Activated CD4-positive, alpha-beta T cell treated with anti-CD3 and anti-CD28 coated beads for 36 hours (primary cell): ENCODE measurements at regions not wholly inside any gene's neighbourhood (a gene's known extent, or its start where the extent isn't known, plus 50 kb on each side); places are given as distances from the start of the nearest gene placed in this dataset.

Experiments used
- ATAC-seq: fragments of 200-7000 bp; cut with Tn5 transposase; one replicate; pipeline ENCODE4 v1.10.0; 2021; ENCODE audit warnings: mild to moderate bottlenecking, moderate library complexity
- CTCF ChIA-PET: fragments of 350-600 bp; sonication (Branson Sonifier 250); formaldehyde crosslinking; loops from one replicate; lab custom pipeline; 2021; ENCODE audit warnings: antibody characterized with exemption; lab: Charles Lee
- POLR2A ChIA-PET: fragments of 350-600 bp; sonication (Branson Sonifier 250); formaldehyde crosslinking; loops from one replicate; lab custom pipeline; 2021; ENCODE audit warnings: antibody characterized with exemption, inconsistent platforms; lab: Charles Lee
- DNase-seq: peaks from one replicate; pipeline ENCODE4 v3.0.0-alpha.2; 2020
- H3K27ac Mint-ChIP-seq: one replicate; pipeline ENCODE4 v1.8.0; 2021; ENCODE audit warnings: mixed read lengths
- H3K27me3 Mint-ChIP-seq: one replicate; pipeline ENCODE4 v1.8.0; 2021; ENCODE audit warnings: mixed read lengths
- H3K36me3 Mint-ChIP-seq: one replicate; pipeline ENCODE4 v1.8.0; 2021; ENCODE audit warnings: low read depth, mixed read lengths
- H3K4me1 Mint-ChIP-seq: one replicate; pipeline ENCODE4 v1.8.0; 2021; ENCODE audit warnings: mixed read lengths
- H3K4me3 Mint-ChIP-seq: one replicate; pipeline ENCODE4 v1.8.0; 2021; ENCODE audit warnings: mild to moderate bottlenecking, moderate library complexity, mixed read lengths
- H3K9me3 Mint-ChIP-seq: one replicate; pipeline ENCODE4 v1.8.0; 2021; ENCODE audit warnings: low read depth, mixed read lengths
- intact Hi-C, 2 experiments: fragments of 100-400 bp; cut with DNase I in 1 of 2; cut with micrococcal nuclease in 1 of 2; formaldehyde crosslinking; loops; one replicate each; pipeline versions ENCODE4 v1.14.2 to v1.15.1; 2022 to 2024; cut with DNase I, micrococcal nuclease

DNA sequence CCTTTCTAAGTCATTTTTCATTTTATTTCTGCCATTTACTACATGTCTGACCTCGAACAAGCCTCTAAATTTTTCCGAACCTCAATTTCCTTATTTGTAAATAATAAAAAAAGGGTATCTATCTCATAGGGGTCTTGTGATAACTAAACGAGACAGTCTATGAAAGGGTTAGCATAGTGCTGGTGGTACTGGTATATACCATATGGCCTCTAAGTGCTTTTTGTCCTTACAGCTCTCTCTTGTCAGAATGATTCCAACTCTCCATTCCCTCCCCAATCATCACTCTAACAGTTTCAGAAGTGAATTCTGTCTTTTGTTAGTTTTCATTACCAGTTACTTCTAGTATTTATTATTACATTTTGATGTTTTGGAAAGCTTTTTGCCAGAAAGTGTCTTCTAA lies 85.5 kb upstream of the ACTBL2 start:
- Mint-ChIP-seq H3K27me3 (peaks cover 10% of the 10 kb centered on the region), H3K4me1 (no peaks in the 10 kb centered on the region), H3K4me3 (no peak overlapping the region), H3K9me3 (no peaks in the 10 kb centered on the region), H3K36me3 (no peaks in the 10 kb centered on the region), H3K27ac (no peak overlapping the region)
- no peak for ATAC-seq
- ChIA-PET CTCF (no interaction called here), POLR2A (no interaction called here)
- DNase-seq = no peak
- intact Hi-C loops = no loop called here

DNA sequence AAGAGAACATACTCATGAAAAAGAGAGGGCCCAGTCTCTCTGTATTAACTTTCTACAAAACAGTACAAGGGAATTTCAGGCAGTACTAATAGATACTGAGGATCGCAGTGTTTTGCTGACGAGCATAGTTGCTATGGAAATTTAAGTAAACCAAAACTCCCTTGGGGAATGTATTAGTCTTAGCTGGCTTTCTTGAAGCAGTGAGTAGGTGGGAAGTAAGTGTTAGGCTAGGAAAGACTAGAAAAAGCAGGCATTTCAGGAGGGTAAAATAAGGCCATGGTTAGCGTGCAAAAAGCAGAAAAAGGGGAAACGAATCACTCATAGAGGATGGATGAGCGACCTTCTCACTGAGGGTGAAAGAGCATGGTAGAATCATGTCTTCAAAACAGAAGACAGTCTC lies 84.3 kb upstream of the ACTBL2 start:
- Mint-ChIP-seq H3K36me3 (no peaks in the 10 kb centered on the region), H3K4me1 (no peaks in the 10 kb centered on the region), H3K9me3 (no peaks in the 10 kb centered on the region), H3K4me3 (no peak overlapping the region), H3K27me3 (peaks cover 9% of the 10 kb centered on the region), H3K27ac (no peak overlapping the region)
- intact Hi-C loops = no loop called here
- no peak for ATAC-seq
- CTCF ChIA-PET = no interaction called here
- POLR2A ChIA-PET = no interaction called here
- DNase-seq = no peak

DNA sequence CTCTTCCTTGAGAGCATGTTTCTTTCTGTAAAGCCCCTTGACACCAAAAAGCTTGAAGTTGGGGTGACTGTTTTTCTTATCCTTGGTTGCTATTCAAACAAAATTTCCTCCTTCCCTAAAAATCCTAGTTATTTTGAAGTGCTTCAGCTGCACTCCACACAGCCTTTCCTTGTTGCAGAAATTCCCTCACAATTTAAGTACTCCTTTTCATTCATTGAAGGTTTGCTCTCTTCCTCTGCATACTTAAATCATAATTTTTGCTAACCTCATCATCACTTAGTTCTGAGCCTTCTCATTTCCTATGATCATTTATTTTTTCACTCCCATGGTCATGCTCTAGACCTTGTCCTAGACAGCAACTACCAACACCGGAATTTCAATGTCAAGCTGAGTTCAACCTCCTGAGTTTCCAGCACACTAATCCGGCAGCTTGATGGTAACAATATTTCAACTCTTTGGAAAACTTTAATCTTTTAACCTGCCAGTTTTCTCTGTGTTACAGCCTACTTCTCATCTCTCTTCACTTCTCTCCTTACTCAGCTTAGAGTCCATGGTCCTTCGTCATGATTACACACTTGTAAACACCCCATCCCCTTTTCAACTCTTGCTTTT lies 78.7 kb upstream of the ACTBL2 start:
- ATAC-seq = no peak
- H3K4me3 Mint-ChIP-seq = no peak overlapping the region

DNA sequence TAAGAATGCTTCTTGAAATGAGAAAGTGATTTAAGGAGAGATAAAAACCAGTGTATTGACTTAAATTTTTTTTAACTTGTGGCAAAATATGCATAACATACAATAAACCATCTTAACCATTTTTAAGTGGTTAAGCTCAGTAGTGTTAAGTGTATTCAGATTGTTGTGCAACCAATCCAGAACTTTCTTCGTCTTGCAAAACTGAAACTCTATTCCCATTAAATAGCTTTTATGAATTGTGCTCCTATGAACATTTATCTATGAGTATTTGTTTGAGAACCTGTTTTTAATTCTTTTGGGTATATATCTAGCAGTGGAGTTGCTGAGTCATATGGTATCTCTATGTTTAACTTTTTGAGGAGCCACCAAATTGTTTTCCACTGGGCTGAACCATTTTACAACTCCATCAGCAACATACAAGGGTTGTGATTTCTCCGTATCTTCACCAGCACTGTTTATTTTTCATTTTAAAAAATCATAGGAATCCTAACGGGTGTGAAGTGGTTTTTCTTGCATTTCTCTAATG lies 76.6 kb upstream of the ACTBL2 start:
- peaks cover 10% of the 10 kb centered on the region for H3K27me3 Mint-ChIP-seq
- no peak for ATAC-seq
- no peak overlapping the region for H3K27ac Mint-ChIP-seq
- no peaks in the 10 kb centered on the region for H3K9me3 Mint-ChIP-seq
- ChIA-PET POLR2A (no interaction called here), CTCF (interaction anchor here (0.6 kb wide), 1 partner anchor 117 kb away, joined by 3 read pairs; no protein-coding TSS in a partner anchor)
- DNase-seq = no peak
- H3K4me1 Mint-ChIP-seq = no peaks in the 10 kb centered on the region
- no peaks in the 10 kb centered on the region for H3K36me3 Mint-ChIP-seq
- intact Hi-C loops = no loop called here
- H3K4me3 Mint-ChIP-seq = no peak overlapping the region

More for the DNA sequence above, 78.7 kb upstream of the ACTBL2 start:
- intact Hi-C loops = no loop called here
- no peaks in the 10 kb centered on the region for H3K9me3 Mint-ChIP-seq
- no peaks in the 10 kb centered on the region for H3K4me1 Mint-ChIP-seq
- ChIA-PET POLR2A (no interaction called here), CTCF (interaction anchor here (0.5 to 1.4 kb wide), 2 partner anchors 16 to 891 kb away, joined by 4 read pairs; no protein-coding TSS in a partner anchor)
- H3K36me3 Mint-ChIP-seq = no peaks in the 10 kb centered on the region
- DNase-seq = no peak
- H3K27ac Mint-ChIP-seq = no peak overlapping the region
- peaks cover 10% of the 10 kb centered on the region for H3K27me3 Mint-ChIP-seq

DNA sequence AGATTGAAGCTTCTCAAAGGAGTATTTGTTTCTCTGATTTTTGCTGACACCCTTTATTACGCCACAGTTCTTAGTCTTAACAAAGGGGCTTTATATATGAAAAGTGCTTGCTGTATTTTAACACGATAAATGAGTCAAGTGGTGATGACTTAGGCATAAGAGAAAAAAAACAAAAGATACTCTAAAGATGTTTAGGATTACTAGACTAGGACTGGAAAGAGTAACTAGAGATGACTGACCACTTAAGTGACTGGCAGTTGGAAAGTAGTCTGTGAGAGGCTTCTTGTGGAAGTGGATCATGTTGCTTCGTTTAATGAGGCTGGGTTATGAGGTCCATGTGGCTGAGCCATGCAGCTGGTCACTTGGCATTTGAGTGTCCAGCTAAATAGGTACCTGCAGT lies 69.4 kb upstream of the ACTBL2 start:
- Mint-ChIP-seq H3K4me3 (no peak overlapping the region), H3K9me3 (no peaks in the 10 kb centered on the region), H3K27me3 (peaks cover 2% of the 10 kb centered on the region), H3K4me1 (no peaks in the 10 kb centered on the region), H3K27ac (no peak overlapping the region), H3K36me3 (no peaks in the 10 kb centered on the region)
- no peak for DNase-seq
- ChIA-PET CTCF (no interaction called here), POLR2A (no interaction called here)
- intact Hi-C loops = no loop called here
- no peak for ATAC-seq

DNA sequence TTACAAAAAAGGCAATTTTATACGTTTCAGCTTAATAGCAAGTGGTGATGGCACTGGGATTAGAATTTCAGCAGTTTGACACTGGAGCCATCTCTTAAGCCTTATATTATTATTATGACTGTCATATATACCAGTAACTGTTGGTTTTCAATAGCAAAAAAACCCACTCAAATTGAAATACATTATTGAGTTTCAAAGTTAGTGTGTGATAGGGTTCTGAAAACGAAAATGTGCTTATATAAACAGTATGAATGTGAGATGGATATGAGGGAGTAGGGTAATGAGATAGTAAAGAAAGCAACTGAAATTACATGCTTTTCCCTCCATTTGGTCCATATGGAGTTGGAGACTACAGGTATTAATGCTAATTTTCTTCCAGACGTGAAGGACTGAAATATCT lies 68.6 kb upstream of the ACTBL2 start:
- Mint-ChIP-seq H3K27me3 (peaks cover 2% of the 10 kb centered on the region), H3K27ac (no peak overlapping the region), H3K4me1 (no peaks in the 10 kb centered on the region), H3K4me3 (no peak overlapping the region), H3K9me3 (no peaks in the 10 kb centered on the region), H3K36me3 (no peaks in the 10 kb centered on the region)
- no peak for DNase-seq
- intact Hi-C loops = no loop called here
- ChIA-PET CTCF (interaction anchor here (0.9 to 1.2 kb wide), 2 partner anchors 26 to 1024 kb away, joined by 3 read pairs; no protein-coding TSS in a partner anchor), POLR2A (no interaction called here)
- no peak for ATAC-seq

DNA sequence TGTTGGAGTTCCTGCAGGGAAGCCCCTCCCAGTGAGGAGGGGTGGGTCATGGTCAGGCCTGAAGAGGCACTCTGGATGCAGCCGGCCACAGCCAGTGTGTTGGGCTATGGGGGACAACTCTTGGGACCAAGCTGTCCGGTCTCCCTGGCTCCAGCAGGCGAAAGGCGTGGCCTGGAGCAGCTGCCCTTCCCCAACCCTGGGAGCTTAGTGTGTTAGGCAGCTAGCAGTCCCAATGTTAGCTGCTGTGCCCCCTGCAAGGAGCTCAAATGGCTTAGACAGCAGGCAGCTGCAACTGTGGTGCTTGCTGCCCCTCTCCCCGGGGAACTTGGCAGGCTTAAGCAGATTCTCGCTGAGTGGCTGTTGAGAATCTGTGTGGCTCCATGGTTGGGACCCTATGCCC lies 67.5 kb upstream of the ACTBL2 start:
- Mint-ChIP-seq H3K4me3 (no peak overlapping the region), H3K27me3 (peaks cover 2% of the 10 kb centered on the region), H3K36me3 (no peaks in the 10 kb centered on the region), H3K4me1 (no peaks in the 10 kb centered on the region), H3K9me3 (no peaks in the 10 kb centered on the region), H3K27ac (no peak overlapping the region)
- intact Hi-C loops = no loop called here
- CTCF ChIA-PET = no interaction called here
- ATAC-seq = no peak
- POLR2A ChIA-PET = no interaction called here
- no peak for DNase-seq

DNA sequence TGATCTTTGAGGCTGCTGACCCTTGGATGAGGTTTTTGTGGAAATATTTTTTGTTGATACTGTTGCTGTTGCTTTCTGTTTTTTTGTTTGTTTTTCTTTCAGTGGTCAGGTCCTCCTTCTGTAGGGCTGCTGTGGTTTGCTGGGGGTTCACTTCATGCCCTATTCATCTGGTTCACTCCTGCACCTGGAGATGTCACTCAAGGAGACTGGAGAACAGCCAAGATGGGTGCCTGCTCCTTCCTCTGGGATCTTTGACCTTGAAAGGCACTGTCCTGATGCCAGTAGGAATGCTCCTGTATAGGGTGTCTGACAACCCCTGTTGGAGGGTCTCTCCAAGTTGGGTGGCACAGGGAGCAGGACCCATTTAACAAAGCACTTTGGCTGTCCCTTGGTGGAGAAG lies 67.0 kb upstream of the ACTBL2 start:
- CTCF ChIA-PET = no interaction called here

DNA sequence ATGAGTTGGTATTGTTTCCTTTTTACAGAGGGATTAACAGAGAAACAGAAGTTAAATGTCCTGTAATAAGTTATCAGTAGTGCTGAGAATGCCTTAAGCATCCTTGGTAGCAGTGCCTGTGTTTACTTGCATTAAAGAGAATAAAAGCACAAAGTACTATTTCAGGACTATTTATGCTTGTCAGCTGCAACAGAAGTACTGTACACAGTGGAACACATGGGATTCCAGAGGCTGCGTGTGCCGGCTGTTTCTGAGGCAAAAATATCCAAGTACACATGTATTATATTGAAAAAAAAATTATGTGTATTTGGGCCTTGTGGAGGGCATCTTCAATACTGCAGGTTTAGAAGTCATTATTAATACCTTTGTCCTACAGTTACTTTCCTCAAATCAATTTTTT lies 58.2 kb upstream of the ACTBL2 start:
- ATAC-seq (no peak), DNase-seq (no peak)
- H3K36me3 Mint-ChIP-seq = no peaks in the 10 kb centered on the region
- no peaks in the 10 kb centered on the region for H3K27me3 Mint-ChIP-seq
- no peak overlapping the region for H3K4me3 Mint-ChIP-seq
- intact Hi-C loops = loop anchor here in 1 of 2 experiments (10.0 kb wide), 1 partner anchor 1956 kb away; no protein-coding TSS in a partner anchor
- POLR2A ChIA-PET = no interaction called here
- peaks cover 8% of the 10 kb centered on the region for H3K4me1 Mint-ChIP-seq
- CTCF ChIA-PET = interaction anchor here (1.1 kb wide), 1 partner anchor 243 kb away, joined by 4 read pairs; no protein-coding TSS in a partner anchor
- no peak overlapping the region for H3K27ac Mint-ChIP-seq
- H3K9me3 Mint-ChIP-seq = no peaks in the 10 kb centered on the region

More for the DNA sequence above, 67.0 kb upstream of the ACTBL2 start:
- no peak overlapping the region for H3K27ac Mint-ChIP-seq
- DNase-seq (no peak), ATAC-seq (no peak)
- no peaks in the 10 kb centered on the region for H3K4me1 Mint-ChIP-seq
- H3K4me3 Mint-ChIP-seq = no peak overlapping the region
- POLR2A ChIA-PET = no interaction called here
- peaks cover 2% of the 10 kb centered on the region for H3K27me3 Mint-ChIP-seq
- intact Hi-C loops = loop anchor here in 1 of 2 experiments (10.0 kb wide), 1 partner anchor 1965 kb away; no protein-coding TSS in a partner anchor
- H3K36me3 Mint-ChIP-seq = no peaks in the 10 kb centered on the region
- no peaks in the 10 kb centered on the region for H3K9me3 Mint-ChIP-seq

DNA sequence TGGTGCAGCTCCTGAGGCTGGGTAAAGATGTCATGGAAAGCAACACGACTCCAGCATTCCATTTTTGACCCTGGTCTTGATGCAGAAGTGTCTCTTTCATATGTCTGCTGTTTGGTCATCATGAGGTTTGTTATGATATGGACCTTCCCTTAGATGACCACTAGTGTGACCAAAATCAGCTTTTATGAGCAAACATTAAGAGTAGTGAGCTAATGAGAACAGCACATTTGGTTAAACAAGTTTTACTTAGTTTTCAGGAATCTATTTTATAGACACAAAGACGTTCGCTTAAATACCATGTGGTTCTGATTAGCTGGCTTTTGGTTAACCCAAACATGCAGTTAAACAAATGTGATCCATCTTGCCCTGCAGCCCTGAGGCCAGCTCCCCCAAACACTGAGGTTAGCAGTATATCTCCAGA lies 56.7 kb upstream of the ACTBL2 start:
- Mint-ChIP-seq H3K4me1 (peaks cover 8% of the 10 kb centered on the region), H3K4me3 (no peak overlapping the region), H3K27ac (no peak overlapping the region), H3K36me3 (no peaks in the 10 kb centered on the region), H3K9me3 (no peaks in the 10 kb centered on the region), H3K27me3 (no peaks in the 10 kb centered on the region)
- no peak for DNase-seq
- ATAC-seq = no peak
- ChIA-PET CTCF (no interaction called here), POLR2A (no interaction called here)
- intact Hi-C loops = no loop called here

DNA sequence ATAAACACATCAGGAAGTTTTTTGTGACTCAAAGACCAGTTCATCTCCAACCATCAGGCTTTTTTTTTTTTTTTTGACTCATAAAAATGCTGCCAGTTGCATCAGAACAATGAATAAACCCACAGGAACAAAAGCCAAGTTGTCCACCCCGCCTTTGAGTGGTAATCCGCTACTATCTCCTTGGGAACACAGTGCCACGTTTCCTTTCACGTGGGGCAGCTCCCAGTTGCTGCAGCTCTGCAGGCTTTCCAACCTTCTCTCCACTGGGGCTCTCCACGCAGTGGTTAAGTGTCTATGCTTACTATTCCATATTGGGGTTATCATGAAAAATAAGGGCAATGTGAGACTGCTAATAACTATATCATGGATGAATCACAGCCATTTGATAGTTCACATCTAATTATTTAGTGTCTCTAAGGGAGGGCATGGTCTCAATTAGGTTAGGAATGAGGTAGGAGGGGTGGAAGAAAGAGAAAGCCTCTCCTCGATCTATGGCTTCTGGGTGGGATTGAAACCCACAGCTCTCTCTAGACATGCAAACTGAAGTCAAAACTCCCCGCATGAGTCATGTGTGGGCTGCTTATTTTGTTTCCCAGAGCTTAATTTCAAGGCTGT lies 55.8 kb upstream of the ACTBL2 start:
- intact Hi-C loops = no loop called here
- ATAC-seq (no peak), DNase-seq (peak; percentile 9)
- H3K4me1 Mint-ChIP-seq = peaks cover 8% of the 10 kb centered on the region
- no peak overlapping the region for H3K27ac Mint-ChIP-seq
- POLR2A ChIA-PET = no interaction called here
- no peaks in the 10 kb centered on the region for H3K27me3 Mint-ChIP-seq
- H3K36me3 Mint-ChIP-seq = no peaks in the 10 kb centered on the region
- H3K4me3 Mint-ChIP-seq = no peak overlapping the region
- no peaks in the 10 kb centered on the region for H3K9me3 Mint-ChIP-seq
- CTCF ChIA-PET = no interaction called here

DNA sequence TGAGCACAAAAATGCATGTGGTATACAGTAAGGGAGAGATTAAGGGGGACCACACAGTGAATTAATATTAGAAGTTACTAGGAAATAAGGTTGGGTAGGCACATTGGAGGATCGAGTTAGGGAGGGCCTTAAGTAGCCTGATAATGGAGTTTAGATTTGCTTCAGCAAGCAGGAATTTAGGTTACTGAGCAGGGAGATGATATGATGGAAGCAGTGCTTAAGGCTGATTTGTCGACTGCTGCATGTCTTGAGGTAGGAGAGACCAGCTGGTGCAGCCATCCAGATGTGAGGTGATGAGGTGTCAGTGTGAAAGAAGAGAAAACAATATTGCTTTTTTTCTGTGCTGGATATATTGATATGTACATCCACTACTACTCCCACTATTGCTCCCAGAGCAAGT lies 55.2 kb upstream of the ACTBL2 start:
- ChIA-PET CTCF (no interaction called here), POLR2A (no interaction called here)
- DNase-seq (no peak), ATAC-seq (no peak)
- Mint-ChIP-seq H3K27ac (no peak overlapping the region), H3K9me3 (no peaks in the 10 kb centered on the region), H3K36me3 (no peaks in the 10 kb centered on the region), H3K4me1 (peaks cover 8% of the 10 kb centered on the region), H3K4me3 (no peak overlapping the region), H3K27me3 (no peaks in the 10 kb centered on the region)
- intact Hi-C loops = no loop called here
